Caco-2 (cell line): ENCODE measurements at regions not wholly inside any gene's neighbourhood (a gene's known extent, or its start where the extent isn't known, plus 50 kb on each side); places are given as distances from the start of the nearest gene placed in this dataset.

Source experiments
- BruUV-seq: library from RNA; stranded (reverse); fragments of 400-500 nt; replicated peaks from 2 replicates; lab custom pipeline; 2021; lab: Mats Ljungman, UMichigan
- CTCF ChIA-PET: fragments of 300-600 bp; sonication (Branson Sonifier 250); formaldehyde crosslinking; loops from one replicate; lab custom pipeline; 2022; ENCODE audit warnings: antibody characterized with exemption; lab: Charles Lee
- POLR2A ChIA-PET: fragments of 300-600 bp; sonication (Branson Sonifier 250); formaldehyde crosslinking; loops from one replicate; lab custom pipeline; 2022; ENCODE audit warnings: antibody characterized with exemption; lab: Charles Lee
- DNase-seq, 2 experiments: peaks; one replicate each; pipeline versions ENCODE4 v3.0.0 to v3.0.0-alpha.2; 2020 to 2022
- H3K27me3 ChIP-seq: replicated peaks from 2 replicates; pipeline ENCODE4 v1.6.0; 2011; ENCODE audit warnings: low read length; ENCODE audit not compliant: control insufficient read depth, insufficient read depth
- H3K36me3 ChIP-seq: 2 replicates; pipeline ENCODE4 v1.5.1; 2011; ENCODE audit warnings: low read length; ENCODE audit not compliant: control insufficient read depth, insufficient read depth
- H3K4me1 ChIP-seq: fragments of 250-450 bp; sonication (Bioruptor Pico); 2 replicates; pipeline ENCODE4 v1.5.1; 2020; ENCODE audit warnings: mild to moderate bottlenecking
- H3K4me3 ChIP-seq: 2 replicates; pipeline ENCODE4 v1.5.1; 2011; ENCODE audit warnings: low read depth, mild to moderate bottlenecking, control low read depth, low read length
- H3K9me3 ChIP-seq: fragments of 250-450 bp; sonication (Bioruptor Pico); 2 replicates; pipeline ENCODE4 v1.5.1; 2020; ENCODE audit warnings: mild to moderate bottlenecking, moderate library complexity
- H3K27ac Mint-ChIP-seq: one replicate; pipeline ENCODE4 v1.8.0; 2022; ENCODE audit warnings: mixed read lengths; ENCODE audit not compliant: unreplicated experiment
- H3K27me3 Mint-ChIP-seq: one replicate; pipeline ENCODE4 v1.8.0; 2022; ENCODE audit warnings: mixed read lengths; ENCODE audit not compliant: insufficient read depth, unreplicated experiment
- H3K36me3 Mint-ChIP-seq: one replicate; pipeline ENCODE4 v1.8.0; 2022; ENCODE audit warnings: mild to moderate bottlenecking, mixed read lengths; ENCODE audit not compliant: insufficient read depth, unreplicated experiment
- H3K4me1 Mint-ChIP-seq: one replicate; pipeline ENCODE4 v1.8.0; 2022; ENCODE audit warnings: low read depth, mixed read lengths; ENCODE audit not compliant: unreplicated experiment
- H3K4me3 Mint-ChIP-seq: one replicate; pipeline ENCODE4 v1.8.0; 2022; ENCODE audit warnings: mild to moderate bottlenecking, moderate library complexity, mixed read lengths; ENCODE audit not compliant: unreplicated experiment
- H3K9me3 Mint-ChIP-seq: one replicate; pipeline ENCODE4 v1.8.0; 2022; ENCODE audit warnings: mixed read lengths; ENCODE audit not compliant: unreplicated experiment
- intact Hi-C: fragments of 100-400 bp; cut with micrococcal nuclease; formaldehyde crosslinking; loops from one replicate; pipeline ENCODE4 v1.10.0; 2022; ENCODE audit not compliant: unreplicated experiment
- TF ChIP-seq, protein P1 (sequence below), 2 experiments: fragments of 200-600 bp in 1 of 2; IDR thresholded peaks; 1 replicate in 1 of 2; 2 replicates in 1 of 2; pipeline versions ENCODE4 v1.5.1 to v1.8.0; 2011 to 2022; ENCODE audit warnings: antibody characterized with exemption in 1 of 2, control low read depth in 1 of 2, inconsistent platforms in 1 of 2, low read depth in 1 of 2, low read length in 1 of 2, mild to moderate bottlenecking in 1 of 2, moderate library complexity in 1 of 2; ENCODE audit not compliant: insufficient read depth in 1 of 2, severe bottlenecking in 1 of 2, unreplicated experiment in 1 of 2

DNA sequence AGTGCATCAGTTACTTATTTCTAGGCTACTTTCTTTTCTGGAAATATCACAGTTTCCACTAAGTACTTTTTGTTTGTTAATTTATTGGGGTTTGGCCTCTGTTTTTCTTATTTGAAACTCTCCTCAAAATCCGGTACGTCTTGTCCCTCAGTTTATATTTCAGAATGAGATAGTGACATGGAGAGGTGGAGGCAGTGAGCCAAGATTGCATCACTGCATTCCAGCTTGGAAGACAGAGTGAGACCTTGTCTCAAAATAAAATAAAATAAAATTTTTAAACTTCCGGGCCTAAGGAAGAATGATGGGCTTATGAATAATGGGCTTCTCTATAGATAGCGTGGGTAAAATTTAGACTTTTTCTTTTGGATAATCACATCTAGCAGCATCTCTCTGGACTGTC, 567.8 kb downstream of the TRIML1 start:
- H3K36me3 Mint-ChIP-seq: no peaks in the 10 kb centered on the region
- H3K4me3 Mint-ChIP-seq: no peak overlapping the region
- no peaks in the 10 kb centered on the region for H3K27me3 Mint-ChIP-seq
- no peaks in the 10 kb centered on the region for H3K36me3 ChIP-seq
- H3K4me1 Mint-ChIP-seq: no peaks in the 10 kb centered on the region
- no peaks in the 10 kb centered on the region for H3K27me3 ChIP-seq
- no TSS peak for BruUV-seq
- CTCF ChIA-PET: no interaction called here
- TF ChIP-seq, protein P1, sequence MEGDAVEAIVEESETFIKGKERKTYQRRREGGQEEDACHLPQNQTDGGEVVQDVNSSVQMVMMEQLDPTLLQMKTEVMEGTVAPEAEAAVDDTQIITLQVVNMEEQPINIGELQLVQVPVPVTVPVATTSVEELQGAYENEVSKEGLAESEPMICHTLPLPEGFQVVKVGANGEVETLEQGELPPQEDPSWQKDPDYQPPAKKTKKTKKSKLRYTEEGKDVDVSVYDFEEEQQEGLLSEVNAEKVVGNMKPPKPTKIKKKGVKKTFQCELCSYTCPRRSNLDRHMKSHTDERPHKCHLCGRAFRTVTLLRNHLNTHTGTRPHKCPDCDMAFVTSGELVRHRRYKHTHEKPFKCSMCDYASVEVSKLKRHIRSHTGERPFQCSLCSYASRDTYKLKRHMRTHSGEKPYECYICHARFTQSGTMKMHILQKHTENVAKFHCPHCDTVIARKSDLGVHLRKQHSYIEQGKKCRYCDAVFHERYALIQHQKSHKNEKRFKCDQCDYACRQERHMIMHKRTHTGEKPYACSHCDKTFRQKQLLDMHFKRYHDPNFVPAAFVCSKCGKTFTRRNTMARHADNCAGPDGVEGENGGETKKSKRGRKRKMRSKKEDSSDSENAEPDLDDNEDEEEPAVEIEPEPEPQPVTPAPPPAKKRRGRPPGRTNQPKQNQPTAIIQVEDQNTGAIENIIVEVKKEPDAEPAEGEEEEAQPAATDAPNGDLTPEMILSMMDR (IDR thresholded peaks at IDR 0.05; ENCODE audit: insufficient read depth in 1 of 2, low read depth in 1 of 2, low read length in 1 of 2, severe bottlenecking in 1 of 2, unreplicated experiment in 1 of 2): no peak
- no peak for DNase-seq
- no peaks in the 10 kb centered on the region for H3K4me1 ChIP-seq
- POLR2A ChIA-PET: no interaction called here
- intact Hi-C loops: no loop called here
- no peaks in the 10 kb centered on the region for H3K9me3 ChIP-seq
- no peaks in the 10 kb centered on the region for H3K9me3 Mint-ChIP-seq
- no peak overlapping the region for H3K4me3 ChIP-seq
- H3K27ac Mint-ChIP-seq: no peak overlapping the region

DNA sequence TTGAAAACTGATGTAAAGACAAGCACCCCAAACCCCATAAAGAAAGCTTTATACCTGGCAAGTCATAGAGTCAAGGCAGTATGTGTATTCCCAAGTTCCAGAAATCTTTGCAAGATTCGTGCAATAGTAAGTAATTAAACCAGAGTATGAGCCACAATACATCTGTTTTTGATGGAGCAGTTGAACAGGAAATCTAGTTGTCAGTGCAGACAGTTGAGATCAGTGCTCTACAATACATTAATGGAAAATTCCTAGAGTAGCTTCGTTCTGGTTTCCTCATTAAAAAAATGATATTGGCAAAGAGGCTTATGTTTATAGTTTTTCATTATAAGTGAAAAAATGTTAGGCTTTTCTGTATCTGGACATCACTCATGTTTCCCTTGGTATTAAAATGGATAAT, 575.3 kb downstream of the TRIML1 start:
- Histone ChIP-seq H3K9me3 (no peaks in the 10 kb centered on the region), H3K4me1 (no peaks in the 10 kb centered on the region), H3K4me3 (no peak overlapping the region), H3K27me3 (no peaks in the 10 kb centered on the region), H3K36me3 (no peaks in the 10 kb centered on the region)
- intact Hi-C loops: no loop called here
- no peak for DNase-seq
- Mint-ChIP-seq H3K4me3 (no peak overlapping the region), H3K9me3 (no peaks in the 10 kb centered on the region), H3K27ac (no peak overlapping the region), H3K36me3 (no peaks in the 10 kb centered on the region), H3K27me3 (no peaks in the 10 kb centered on the region), H3K4me1 (no peaks in the 10 kb centered on the region)
- ChIA-PET CTCF (no interaction called here), POLR2A (no interaction called here)
- BruUV-seq: no TSS peak
- TF ChIP-seq, protein P1 (IDR thresholded peaks at IDR 0.05; ENCODE audit: insufficient read depth in 1 of 2, low read depth in 1 of 2, low read length in 1 of 2, severe bottlenecking in 1 of 2, unreplicated experiment in 1 of 2): no peak

DNA sequence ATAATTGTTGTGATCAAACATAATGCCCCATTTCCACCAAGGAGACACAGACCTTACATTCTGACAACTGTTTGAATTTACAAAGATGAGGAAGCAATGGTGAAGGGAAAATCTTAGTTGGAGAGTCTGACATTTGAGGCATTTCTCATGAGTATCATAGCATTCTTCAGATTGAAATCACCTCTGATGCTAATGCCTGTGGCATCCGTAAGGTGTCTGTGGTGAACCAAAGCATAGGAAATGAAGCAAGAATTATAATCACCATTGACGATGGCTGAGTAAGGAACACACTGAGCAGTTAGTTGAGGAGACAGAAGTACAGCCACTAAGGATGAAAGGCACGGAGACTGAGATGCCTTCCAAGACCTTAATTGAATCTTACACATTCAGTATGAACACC, 575.7 kb downstream of the TRIML1 start:
- CTCF ChIA-PET: no interaction called here
- no peak for DNase-seq
- no peaks in the 10 kb centered on the region for H3K36me3 ChIP-seq
- H3K4me1 Mint-ChIP-seq: no peaks in the 10 kb centered on the region
- BruUV-seq: no TSS peak
- no peaks in the 10 kb centered on the region for H3K9me3 ChIP-seq
- no peak overlapping the region for H3K4me3 Mint-ChIP-seq
- H3K9me3 Mint-ChIP-seq: no peaks in the 10 kb centered on the region
- H3K27me3 Mint-ChIP-seq: no peaks in the 10 kb centered on the region
- POLR2A ChIA-PET: no interaction called here
- H3K4me3 ChIP-seq: no peak overlapping the region
- no peaks in the 10 kb centered on the region for H3K4me1 ChIP-seq
- TF ChIP-seq, protein P1 (IDR thresholded peaks at IDR 0.05; ENCODE audit: insufficient read depth in 1 of 2, low read depth in 1 of 2, low read length in 1 of 2, severe bottlenecking in 1 of 2, unreplicated experiment in 1 of 2): no peak
- H3K36me3 Mint-ChIP-seq: no peaks in the 10 kb centered on the region
- H3K27me3 ChIP-seq: no peaks in the 10 kb centered on the region
- intact Hi-C loops: no loop called here
- no peak overlapping the region for H3K27ac Mint-ChIP-seq
